ENCODE measurements at regions not wholly inside any gene's neighbourhood (a gene's known extent, or its start where the extent isn't known, plus 50 kb on each side); places are given as distances from the start of the nearest gene placed in this dataset.
"Not testable (repeated sequence)": the region's sequence is repeated elsewhere in the genome, so short reads cannot be mapped to it uniquely, and the experiment has no call there.

- WGBS, 3 donors: 69 to 100% (median 83%) methylated on average over 1 to 3 of the region's 6 CpGs
- H3K36me3 ChIP-seq (ENCODE audit: insufficient read depth in 1 of 2, low read depth in 1 of 2); H3K27me3 ChIP-seq (ENCODE audit: insufficient read depth in 3 of 3, low read length in 2 of 3); ATAC-seq; H3K4me3 ChIP-seq; intact Hi-C loops (cut with DNase I); H3K27ac ChIP-seq; H3K9me3 ChIP-seq; H3K4me1 ChIP-seq: not testable (repeated sequence)
- DNase-seq: peak in 1 of 2 donors; percentile 40
Observed at GRCh38 chr15:21357056-21357455, 83.2 kb downstream of the POTEB3 start.

- DNase-seq; H3K4me3 ChIP-seq; ATAC-seq; H3K36me3 ChIP-seq (ENCODE audit: insufficient read depth in 1 of 2, low read depth in 1 of 2); H3K27ac ChIP-seq; H3K27me3 ChIP-seq (ENCODE audit: insufficient read depth in 3 of 3, low read length in 2 of 3); H3K4me1 ChIP-seq; intact Hi-C loops (cut with DNase I); H3K9me3 ChIP-seq: not testable (repeated sequence)
- 63 to 76% (median 75%) methylated on average over 2 to 3 of the region's 6 CpGs for WGBS, 3 donors
Observed at GRCh38 chr15:21355944-21356343, 84.4 kb downstream of the POTEB3 start.

- H3K27me3 ChIP-seq (ENCODE audit: insufficient read depth in 3 of 3, low read length in 2 of 3); H3K36me3 ChIP-seq (ENCODE audit: insufficient read depth in 1 of 2, low read depth in 1 of 2); H3K27ac ChIP-seq; intact Hi-C loops (cut with DNase I); H3K9me3 ChIP-seq; ATAC-seq; DNase-seq; H3K4me3 ChIP-seq; H3K4me1 ChIP-seq: not testable (repeated sequence)
- WGBS, 3 donors: 27 to 83% methylated on average over 2 to 5 of the region's 20 CpGs; no CpG with 5 or more reads in 1 of the 3 donors
Observed at GRCh38 chr15:21354597-21354996, 85.7 kb downstream of the POTEB3 start.

DNA sequence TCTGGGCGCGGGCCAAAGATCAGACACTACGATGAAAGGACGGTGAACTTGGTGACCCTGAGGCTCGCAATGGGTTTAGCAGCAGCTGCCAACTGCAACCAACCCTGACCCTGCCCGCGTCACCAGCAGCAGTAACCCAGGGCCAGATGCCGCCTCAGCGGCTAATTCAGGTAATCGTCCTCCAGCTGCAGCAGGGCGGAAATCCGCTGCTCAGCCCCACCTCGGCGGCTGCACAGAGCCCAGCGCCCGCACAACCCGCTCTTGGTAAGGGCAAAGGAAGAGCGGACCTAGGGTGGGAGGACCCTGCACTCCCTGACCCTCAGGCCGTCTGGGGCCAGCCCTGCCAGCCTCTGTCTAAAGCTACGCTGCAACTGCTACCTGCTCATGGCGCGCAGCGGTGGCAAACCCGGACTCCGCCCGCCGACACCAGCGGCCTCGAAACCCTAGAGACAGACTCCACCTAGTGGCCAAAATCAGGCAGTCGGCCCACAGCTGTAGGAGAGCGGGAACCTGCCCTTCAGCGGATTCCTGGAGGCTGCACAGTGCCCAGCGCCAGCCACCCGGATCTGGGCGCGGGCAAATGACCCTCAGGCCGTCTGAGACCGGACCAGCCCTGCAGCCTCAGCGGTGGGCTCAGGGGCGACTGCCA, 87.5 kb downstream of the POTEB3 start:
- H3K27ac ChIP-seq; DNase-seq; H3K9me3 ChIP-seq; intact Hi-C loops (cut with DNase I); H3K36me3 ChIP-seq (ENCODE audit: insufficient read depth in 1 of 2, low read depth in 1 of 2); H3K4me3 ChIP-seq; H3K4me1 ChIP-seq; H3K27me3 ChIP-seq (ENCODE audit: insufficient read depth in 3 of 3, low read length in 2 of 3); ATAC-seq: not testable (repeated sequence)
- no CpG with 5 or more reads among the region's 40 CpGs for WGBS, 3 donors

GRCh38 chr15:21344960-21345359, 95.3 kb downstream of the POTEB3 start:
- DNase-seq: peak in 1 of 2 donors; percentile 40
- peak overlapping the region; percentile 34 for H3K4me3 ChIP-seq
- WGBS, 3 donors: 16 to 49% (median 32%) methylated on average over 18 to 23 of the region's 47 CpGs
- H3K4me1 ChIP-seq; H3K36me3 ChIP-seq (ENCODE audit: insufficient read depth in 1 of 2, low read depth in 1 of 2); intact Hi-C loops (cut with DNase I); H3K27me3 ChIP-seq (ENCODE audit: insufficient read depth in 3 of 3, low read length in 2 of 3); ATAC-seq; H3K27ac ChIP-seq; H3K9me3 ChIP-seq: not testable (repeated sequence)

DNA sequence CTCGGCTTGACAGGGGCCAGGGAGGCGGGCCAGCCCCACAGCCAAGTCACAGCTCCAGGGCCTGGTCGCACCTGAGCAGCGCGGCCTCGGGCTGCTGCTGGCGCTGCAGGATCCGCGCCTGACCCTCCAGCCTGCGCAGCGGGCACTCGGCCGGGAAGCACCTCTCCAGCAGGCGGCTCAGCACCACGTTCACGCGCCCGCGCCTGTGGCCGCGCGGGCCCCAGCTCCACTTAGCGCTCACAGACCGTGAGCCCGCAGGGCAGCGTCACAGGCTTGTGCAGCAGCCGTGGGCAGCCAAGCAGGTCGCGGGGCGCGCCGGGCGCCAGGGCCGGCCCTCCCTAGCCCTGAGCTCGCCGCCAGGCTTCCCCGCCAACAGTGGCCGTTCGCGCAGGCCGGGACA, 95.8 kb downstream of the POTEB3 start:
- WGBS, 3 donors: no CpG with 5 or more reads among the region's 41 CpGs
- DNase-seq; H3K27ac ChIP-seq; H3K9me3 ChIP-seq; H3K36me3 ChIP-seq (ENCODE audit: insufficient read depth in 1 of 2, low read depth in 1 of 2); intact Hi-C loops (cut with DNase I); H3K27me3 ChIP-seq (ENCODE audit: insufficient read depth in 3 of 3, low read length in 2 of 3); H3K4me3 ChIP-seq; H3K4me1 ChIP-seq: not testable (repeated sequence)
- ATAC-seq: peak; percentile 43 to 91 (median 84)

DNA sequence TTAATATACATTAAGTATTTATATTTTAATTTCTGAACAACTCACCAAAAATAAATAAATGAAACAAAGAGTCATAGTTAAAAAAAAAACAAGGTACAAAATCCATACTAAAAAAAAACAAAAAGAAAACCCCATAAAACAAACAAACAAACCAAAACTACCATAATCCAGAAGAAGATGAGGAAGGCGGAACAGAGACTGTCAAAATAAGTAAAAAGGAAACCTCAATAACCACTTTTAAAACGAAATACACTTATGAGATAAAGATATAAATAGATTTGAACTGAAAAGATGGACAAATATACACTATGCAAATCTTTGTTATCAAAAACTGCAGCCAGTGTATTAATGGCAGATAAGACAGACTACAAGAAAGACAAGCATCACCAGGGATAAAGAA, 103.3 kb downstream of the POTEB3 start:
- H3K36me3 ChIP-seq (ENCODE audit: insufficient read depth in 1 of 2, low read depth in 1 of 2); H3K4me3 ChIP-seq; H3K4me1 ChIP-seq; H3K27me3 ChIP-seq (ENCODE audit: insufficient read depth in 3 of 3, low read length in 2 of 3); DNase-seq; H3K9me3 ChIP-seq; intact Hi-C loops (cut with DNase I); ATAC-seq; H3K27ac ChIP-seq: not testable (repeated sequence)
- WGBS, 3 donors: no CpG with 5 or more reads among the region's 2 CpGs

DNA sequence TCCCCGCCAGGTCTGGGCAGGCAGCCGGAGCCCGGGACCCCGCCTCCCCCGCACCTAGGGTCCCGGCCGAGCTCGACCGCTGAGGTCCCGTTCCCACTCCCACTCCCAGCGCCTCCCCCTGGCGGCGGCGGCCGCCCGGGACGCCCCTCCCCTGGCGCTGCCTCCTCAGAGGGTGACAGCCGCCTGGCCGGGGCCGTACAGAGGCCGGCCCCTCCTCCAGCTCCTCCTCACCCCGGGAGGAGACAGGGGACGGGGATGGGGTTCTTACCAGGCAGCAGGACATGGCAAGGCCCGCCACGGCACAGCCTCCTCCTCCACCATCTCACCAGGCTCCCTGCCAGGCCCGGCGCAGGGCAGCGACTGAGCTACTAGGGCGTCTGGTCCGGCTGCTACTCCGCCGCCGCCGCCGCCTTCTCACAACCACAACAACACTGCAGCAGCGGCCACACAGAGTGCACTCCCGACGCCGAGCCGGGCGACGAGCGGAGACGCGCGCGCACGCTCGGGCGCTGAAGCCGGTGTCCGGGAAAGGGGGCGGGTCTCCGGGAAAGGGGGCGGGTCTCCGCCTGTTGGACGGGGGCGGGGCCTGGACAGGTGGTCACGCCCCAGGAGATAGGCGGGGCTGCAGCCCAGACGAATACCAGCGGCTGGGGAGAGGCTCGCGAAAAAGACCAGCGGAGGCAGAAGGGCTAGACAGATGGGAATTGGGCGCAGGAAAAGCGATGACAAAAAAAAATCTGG, 115.4 kb downstream of the POTEB3 start:
- peak in 1 of 2 donors; percentile 30 for DNase-seq
- intact Hi-C loops (cut with DNase I): not testable (repeated sequence)

DNA sequence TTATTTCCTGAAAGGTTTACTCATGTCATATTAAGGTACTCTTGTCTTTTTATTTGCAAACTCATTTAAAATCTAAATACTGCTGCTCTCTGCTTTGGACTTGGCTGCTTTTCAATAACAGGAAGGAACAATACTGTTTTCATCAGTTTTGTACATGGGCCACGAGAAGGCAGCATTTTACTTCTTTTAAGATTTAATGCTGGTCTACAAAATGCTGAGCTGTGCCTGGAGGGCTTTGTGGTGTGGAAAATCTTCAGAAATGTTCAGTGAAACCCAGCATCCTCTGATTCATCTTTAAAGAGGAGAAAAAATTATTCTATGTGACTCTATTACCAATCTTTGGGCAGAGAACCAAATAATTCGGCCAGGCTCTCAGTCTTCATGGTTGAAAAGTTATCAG, 155.9 kb downstream of the POTEB3 start:
- DNase-seq; H3K4me3 ChIP-seq; H3K36me3 ChIP-seq (ENCODE audit: insufficient read depth in 1 of 2, low read depth in 1 of 2); H3K4me1 ChIP-seq; H3K27me3 ChIP-seq (ENCODE audit: insufficient read depth in 3 of 3, low read length in 2 of 3); intact Hi-C loops (cut with DNase I); H3K27ac ChIP-seq; H3K9me3 ChIP-seq: not testable (repeated sequence)
- WGBS, 3 donors: 13 to 31% (median 26%) methylated on average over 1 of the region's 2 CpGs
- peak; percentile 73 to 92 (median 80) for ATAC-seq

More for the DNA sequence above, 115.4 kb downstream of the POTEB3 start:
- WGBS, 3 donors: 37 to 77% (median 43%) methylated on average over 5 to 29 of the region's 68 CpGs
- H3K27ac ChIP-seq; H3K4me1 ChIP-seq; H3K9me3 ChIP-seq; H3K4me3 ChIP-seq; H3K27me3 ChIP-seq (ENCODE audit: insufficient read depth in 3 of 3, low read length in 2 of 3); H3K36me3 ChIP-seq (ENCODE audit: insufficient read depth in 1 of 2, low read depth in 1 of 2): not testable (repeated sequence)
- peak; percentile 71 to 79 (median 76) for ATAC-seq

- peak in 2 of 4 donors; percentile 24 to 46 for ATAC-seq
- intact Hi-C loops (cut with DNase I); H3K27me3 ChIP-seq (ENCODE audit: insufficient read depth in 3 of 3, low read length in 2 of 3): not testable (repeated sequence)
Observed at GRCh38 chr15:21283210-21283609, 157.1 kb downstream of the POTEB3 start.

GRCh38 chr15:21280272-21280671, 160.0 kb downstream of the POTEB3 start:
- H3K27ac ChIP-seq; intact Hi-C loops (cut with DNase I); H3K27me3 ChIP-seq (ENCODE audit: insufficient read depth in 3 of 3, low read length in 2 of 3); H3K9me3 ChIP-seq; H3K4me1 ChIP-seq; H3K36me3 ChIP-seq (ENCODE audit: insufficient read depth in 1 of 2, low read depth in 1 of 2); H3K4me3 ChIP-seq; DNase-seq; ATAC-seq: not testable (repeated sequence)
- WGBS, 3 donors: no CpG with 5 or more reads among the region's 3 CpGs

More at GRCh38 chr15:21283210-21283609, 157.1 kb downstream of the POTEB3 start:
- H3K9me3 ChIP-seq; H3K36me3 ChIP-seq (ENCODE audit: insufficient read depth in 1 of 2, low read depth in 1 of 2); H3K4me1 ChIP-seq; DNase-seq; H3K4me3 ChIP-seq; H3K27ac ChIP-seq: not testable (repeated sequence)
- no CpG with 5 or more reads among the region's 1 CpG for WGBS, 3 donors
